ENCODE measurements at regions not wholly inside any gene's neighbourhood (a gene's known extent, or its start where the extent isn't known, plus 50 kb on each side); places are given as distances from the start of the nearest gene placed in this dataset.
"Not testable (repeated sequence)": the region's sequence is repeated elsewhere in the genome, so short reads cannot be mapped to it uniquely, and the experiment has no call there.

GRCh38 chr5:152118676-152119470, 194.2 kb upstream of the GLRA1 start:
- no peak for DNase-seq (ENCODE audit: extremely low read depth in 1 of 2, low read depth in 1 of 2)

GRCh38 chr5:152116934-152117333, 192.3 kb upstream of the GLRA1 start:
- DNase-seq (ENCODE audit: extremely low read depth in 1 of 2, low read depth in 1 of 2), result no peak

- peak; percentile 1 to 7 for DNase-seq (ENCODE audit: extremely low read depth in 1 of 2, low read depth in 1 of 2)
Measured at GRCh38 chr5:152113401-152113800, 188.8 kb upstream of the GLRA1 start.

GRCh38 chr5:152107220-152107619, 182.6 kb upstream of the GLRA1 start:
- no peak for DNase-seq (ENCODE audit: extremely low read depth in 1 of 2, low read depth in 1 of 2)

- DNase-seq (ENCODE audit: extremely low read depth in 1 of 2, low read depth in 1 of 2), result no peak
Measured at GRCh38 chr5:152106571-152106970, 181.9 kb upstream of the GLRA1 start.

GRCh38 chr5:152105085-152105484, 180.4 kb upstream of the GLRA1 start:
- no peak for DNase-seq (ENCODE audit: extremely low read depth in 1 of 2, low read depth in 1 of 2)

- DNase-seq (ENCODE audit: extremely low read depth in 1 of 2, low read depth in 1 of 2), result no peak
Measured at GRCh38 chr5:152104211-152104610, 179.6 kb upstream of the GLRA1 start.

GRCh38 chr5:152102908-152103307, 178.3 kb upstream of the GLRA1 start:
- not testable (repeated sequence) for DNase-seq (ENCODE audit: extremely low read depth in 1 of 2, low read depth in 1 of 2)

- no peak for DNase-seq (ENCODE audit: extremely low read depth in 1 of 2, low read depth in 1 of 2)
Measured at GRCh38 chr5:152102057-152102456, 177.4 kb upstream of the GLRA1 start.

GRCh38 chr5:152100462-152100861, 175.8 kb upstream of the GLRA1 start:
- no peak for DNase-seq (ENCODE audit: extremely low read depth in 1 of 2, low read depth in 1 of 2)

- DNase-seq (ENCODE audit: extremely low read depth in 1 of 2, low read depth in 1 of 2), result no peak
Measured at GRCh38 chr5:152097128-152097527, 172.5 kb upstream of the GLRA1 start.

- DNase-seq (ENCODE audit: extremely low read depth in 1 of 2, low read depth in 1 of 2), result no peak
Measured at GRCh38 chr5:152094716-152095115, 170.1 kb upstream of the GLRA1 start.

- DNase-seq (ENCODE audit: extremely low read depth in 1 of 2, low read depth in 1 of 2), result no peak
Measured at GRCh38 chr5:152094060-152094459, 169.4 kb upstream of the GLRA1 start.

GRCh38 chr5:152092580-152092979, 167.9 kb upstream of the GLRA1 start:
- DNase-seq (ENCODE audit: extremely low read depth in 1 of 2, low read depth in 1 of 2), result no peak

- no peak for DNase-seq (ENCODE audit: extremely low read depth in 1 of 2, low read depth in 1 of 2)
Measured at GRCh38 chr5:152089644-152090043, 165.0 kb upstream of the GLRA1 start.

GRCh38 chr5:152086668-152087067, 162.0 kb upstream of the GLRA1 start:
- DNase-seq (ENCODE audit: extremely low read depth in 1 of 2, low read depth in 1 of 2), result no peak

- no peak for DNase-seq (ENCODE audit: extremely low read depth in 1 of 2, low read depth in 1 of 2)
Measured at GRCh38 chr5:152084476-152084875, 159.8 kb upstream of the GLRA1 start.

GRCh38 chr5:152083231-152083630, 158.6 kb upstream of the GLRA1 start:
- DNase-seq (ENCODE audit: extremely low read depth in 1 of 2, low read depth in 1 of 2), result no peak

- DNase-seq (ENCODE audit: extremely low read depth in 1 of 2, low read depth in 1 of 2), result no peak
Measured at GRCh38 chr5:152072091-152072490, 147.4 kb upstream of the GLRA1 start.

GRCh38 chr5:152070591-152070990, 145.9 kb upstream of the GLRA1 start:
- no peak for DNase-seq (ENCODE audit: extremely low read depth in 1 of 2, low read depth in 1 of 2)

- DNase-seq (ENCODE audit: extremely low read depth in 1 of 2, low read depth in 1 of 2), result no peak
Measured at GRCh38 chr5:152066784-152067183, 142.1 kb upstream of the GLRA1 start.

GRCh38 chr5:152063004-152063403, 138.4 kb upstream of the GLRA1 start:
- no peak for DNase-seq (ENCODE audit: extremely low read depth in 1 of 2, low read depth in 1 of 2)

GRCh38 chr5:152061095-152061494, 136.4 kb upstream of the GLRA1 start:
- no peak for DNase-seq (ENCODE audit: extremely low read depth in 1 of 2, low read depth in 1 of 2)
